ENCODE measurements at regions not wholly inside any gene's neighbourhood (a gene's known extent, or its start where the extent isn't known, plus 50 kb on each side); places are given as distances from the start of the nearest gene placed in this dataset.

GRCh38 chr1:177443003-177443402 is 272.2 kb downstream of the BRINP2 start:
- no peak for TF ChIP-seq FOXK2 (IDR thresholded peaks at IDR 0.05)
- no peak for TF ChIP-seq RAD21 (CRISPR knock-in tag; IDR thresholded peaks at IDR 0.05)
- no peak for TF ChIP-seq ZNF614 (CRISPR knock-in tag; IDR thresholded peaks at IDR 0.05; ENCODE audit: borderline replicate concordance)
- TF ChIP-seq PPARG (CRISPR knock-in tag; conservative IDR thresholded peaks at IDR 0.05), result no peak
- TF ChIP-seq POLR2A (IDR thresholded peaks at IDR 0.05; ENCODE audit: insufficient read depth in 1 of 2, low read depth in 2 of 2, low read length in 2 of 2), result no peak
- TF ChIP-seq CTCF (CRISPR knock-in tag; IDR thresholded peaks at IDR 0.05), result no peak
- no peak for TF ChIP-seq RXRA (CRISPR knock-in tag; IDR thresholded peaks at IDR 0.05)
- no peak for TF ChIP-seq ZNF12 (CRISPR knock-in tag; IDR thresholded peaks at IDR 0.05)
- TF ChIP-seq SIN3A (IDR thresholded peaks at IDR 0.05; ENCODE audit: borderline replicate concordance, low read depth, low read length), result no peak
- TF ChIP-seq U2AF1 (optimal IDR thresholded peaks at IDR 0.05; ENCODE audit: low read depth, low read length), result no peak
- no peak for TF ChIP-seq ATF3 (CRISPR knock-in tag; IDR thresholded peaks at IDR 0.05)
- no peak for TF ChIP-seq ZNF639 (CRISPR knock-in tag; conservative IDR thresholded peaks at IDR 0.05)
- no peak for TF ChIP-seq ZNF839 (CRISPR knock-in tag; IDR thresholded peaks at IDR 0.05; ENCODE audit: borderline replicate concordance)

Data from HepG2 (cell line).